ENCODE measurements at regions not wholly inside any gene's neighbourhood (a gene's known extent, or its start where the extent isn't known, plus 50 kb on each side); places are given as distances from the start of the nearest gene placed in this dataset.

DNA sequence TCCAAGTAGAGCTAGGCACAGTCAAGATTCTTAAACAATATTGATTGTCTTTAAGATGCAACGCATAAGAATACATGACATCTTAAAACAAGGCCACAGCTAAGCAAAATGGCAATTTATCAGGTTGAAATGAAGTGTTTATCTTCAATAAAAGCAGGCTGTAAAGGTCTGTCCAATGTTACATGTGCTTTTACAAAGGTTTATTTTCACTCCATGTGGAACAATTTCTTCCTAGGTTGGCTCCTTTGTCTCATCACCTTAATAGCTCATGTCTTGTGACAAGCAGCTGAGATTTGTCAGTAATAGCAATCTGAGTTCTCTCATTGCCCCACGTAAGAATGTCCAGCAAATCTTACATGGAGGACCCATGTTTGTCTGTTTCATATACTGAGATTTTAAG is 437.6 kb downstream of the GPAM start:
- Histone ChIP-seq H3K56ac (ENCODE audit: insufficient read length, low read depth, low read length) (no peak overlapping the region), H2AK5ac (ENCODE audit: insufficient read length, low read length) (no peak overlapping the region), H3K4me2 (ENCODE audit: insufficient read depth, insufficient read length, low read length) (no peak overlapping the region), H3T11ph (ENCODE audit: low read length) (no peak overlapping the region), H3K27me3 (ENCODE audit: insufficient read depth, low read length) (no peaks in the 10 kb centered on the region), H3K79me1 (ENCODE audit: insufficient read depth, low read depth, low read length, poor library complexity, severe bottlenecking) (no peaks in the 10 kb centered on the region), H2BK12ac (ENCODE audit: insufficient read length, low read depth, low read length) (no peak overlapping the region), H2BK5ac (ENCODE audit: insufficient read length, low read length) (no peak overlapping the region), H4K5ac (ENCODE audit: insufficient read length, low read depth, low read length) (no peak overlapping the region), H4K20me1 (ENCODE audit: control insufficient read depth, insufficient read depth, insufficient read length) (no peaks in the 10 kb centered on the region), H3K23me2 (ENCODE audit: insufficient read length, low read depth, low read length, poor library complexity, severe bottlenecking) (no peaks in the 10 kb centered on the region), H2BK15ac (ENCODE audit: low read depth, low read length) (no peak overlapping the region), H3K23ac (ENCODE audit: insufficient read length, low read depth, low read length) (no peak overlapping the region), H3K27ac (ENCODE audit: insufficient read length, low read depth, low read length) (no peak overlapping the region), H3K14ac (ENCODE audit: insufficient read depth, low read length) (no peak overlapping the region), H2BK20ac (ENCODE audit: low read depth, low read length, poor library complexity, severe bottlenecking) (no peak overlapping the region), H3K79me2 (ENCODE audit: insufficient read depth, low read length) (no peaks in the 10 kb centered on the region), H3K9ac (ENCODE audit: extremely low read depth, insufficient read length, low read length) (no peak overlapping the region), H4K91ac (ENCODE audit: insufficient read length, low read depth, low read length) (no peak overlapping the region), H3K4me1 (ENCODE audit: insufficient read depth, low read length) (no peaks in the 10 kb centered on the region), H2BK120ac (ENCODE audit: low read depth, low read length, poor library complexity, severe bottlenecking) (no peak overlapping the region), H2AFZ (ENCODE audit: low read length) (no peak overlapping the region), H3K9me3 (ENCODE audit: control insufficient read depth, low read depth, low read length) (no peaks in the 10 kb centered on the region), H4K8ac (replicated peaks; ENCODE audit: insufficient read length, low read depth, low read length) (no peak overlapping the region), H3K4ac (ENCODE audit: low read depth, low read length) (no peak overlapping the region), H3K18ac (ENCODE audit: insufficient read length, low read depth, low read length) (no peak overlapping the region)
- TF ChIP-seq, protein P1, sequence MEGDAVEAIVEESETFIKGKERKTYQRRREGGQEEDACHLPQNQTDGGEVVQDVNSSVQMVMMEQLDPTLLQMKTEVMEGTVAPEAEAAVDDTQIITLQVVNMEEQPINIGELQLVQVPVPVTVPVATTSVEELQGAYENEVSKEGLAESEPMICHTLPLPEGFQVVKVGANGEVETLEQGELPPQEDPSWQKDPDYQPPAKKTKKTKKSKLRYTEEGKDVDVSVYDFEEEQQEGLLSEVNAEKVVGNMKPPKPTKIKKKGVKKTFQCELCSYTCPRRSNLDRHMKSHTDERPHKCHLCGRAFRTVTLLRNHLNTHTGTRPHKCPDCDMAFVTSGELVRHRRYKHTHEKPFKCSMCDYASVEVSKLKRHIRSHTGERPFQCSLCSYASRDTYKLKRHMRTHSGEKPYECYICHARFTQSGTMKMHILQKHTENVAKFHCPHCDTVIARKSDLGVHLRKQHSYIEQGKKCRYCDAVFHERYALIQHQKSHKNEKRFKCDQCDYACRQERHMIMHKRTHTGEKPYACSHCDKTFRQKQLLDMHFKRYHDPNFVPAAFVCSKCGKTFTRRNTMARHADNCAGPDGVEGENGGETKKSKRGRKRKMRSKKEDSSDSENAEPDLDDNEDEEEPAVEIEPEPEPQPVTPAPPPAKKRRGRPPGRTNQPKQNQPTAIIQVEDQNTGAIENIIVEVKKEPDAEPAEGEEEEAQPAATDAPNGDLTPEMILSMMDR (conservative IDR thresholded peaks at IDR 0.05) = no peak
- WGBS (ENCODE audit: extremely low coverage, insufficient read length, low lambda C conversion rate) = no CpG with 5 or more reads among the region's 2 CpGs
- Mint-ChIP-seq H3K4me1 (no peaks in the 10 kb centered on the region), H3K27ac (no peak overlapping the region), H3K36me3 (ENCODE audit: insufficient read depth in 1 of 3, low read depth in 3 of 3) (peaks cover 0 to 2% (median 0%) of the 10 kb centered on the region in 3 experiments; a peak in 1 of 7 replicates), H3K4me3 (no peak overlapping the region), H3K9me3 (peaks cover 0 to 3% of the 10 kb centered on the region in 2 experiments; a peak in 4 of 5 replicates), H3K27me3 (ENCODE audit: low read depth) (no peaks in the 10 kb centered on the region)
- no peak for DNase-seq
